GM12891 (cell line): ENCODE measurements at regions not wholly inside any gene's neighbourhood (a gene's known extent, or its start where the extent isn't known, plus 50 kb on each side); places are given as distances from the start of the nearest gene placed in this dataset.

ENCODE experiments used
- PAX5 ChIP-seq: IDR thresholded peaks from 2 replicates; pipeline ENCODE4 v1.6.1; 2011; ENCODE audit warnings: low read length, moderate library complexity, mild to moderate bottlenecking; ENCODE audit not compliant: insufficient read depth, severe bottlenecking
- POLR2A ChIP-seq: IDR thresholded peaks from 2 replicates; pipeline ENCODE4 v1.6.1; 2011; ENCODE audit warnings: low read depth, low read length, control low read depth
- POLR2AphosphoS5 ChIP-seq: IDR thresholded peaks from 2 replicates; pipeline ENCODE4 v1.6.1; 2011; ENCODE audit warnings: low read depth, low read length, control low read depth
- POU2F2 ChIP-seq: IDR thresholded peaks from 2 replicates; pipeline ENCODE4 v1.6.1; 2011; ENCODE audit warnings: low read depth, mild to moderate bottlenecking, control low read depth, low read length, moderate library complexity
- TAF1 ChIP-seq: IDR thresholded peaks from 2 replicates; pipeline ENCODE4 v1.6.1; 2011; ENCODE audit warnings: low read depth, low read length, control low read depth

DNA sequence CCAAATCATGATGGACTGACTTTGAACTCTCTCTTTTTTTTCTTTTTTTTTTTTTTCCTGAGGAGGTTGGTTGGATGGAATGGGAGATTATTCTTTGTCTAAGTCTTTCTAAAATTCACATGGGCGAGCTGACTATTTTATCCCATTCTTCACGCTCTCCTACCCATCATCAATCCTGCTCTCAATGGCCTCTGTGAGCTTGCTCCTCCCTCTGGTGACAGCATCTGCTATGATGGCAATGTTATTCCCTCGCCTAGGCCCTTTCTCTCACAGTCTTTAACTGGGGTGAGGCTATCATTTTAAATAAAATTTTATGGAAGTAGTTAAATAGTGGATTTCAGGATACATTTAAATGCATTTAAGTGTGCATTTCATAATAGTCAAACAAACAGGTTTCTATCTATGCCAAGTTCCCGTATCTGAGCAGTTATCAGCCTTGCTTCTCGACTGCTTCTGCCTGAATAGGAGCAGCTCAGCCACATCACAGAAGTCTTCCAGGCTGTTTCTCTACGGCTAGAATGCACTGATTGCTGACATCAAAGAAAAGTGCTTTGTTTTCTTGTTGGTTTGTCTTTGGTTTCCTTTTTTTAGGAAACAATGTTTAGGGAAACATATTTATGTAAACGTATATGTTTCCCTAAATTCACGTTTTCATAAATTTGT lies 2233.8 kb downstream of the MAT2B start:
- TF ChIP-seq POLR2AphosphoS5 (no peak), TAF1 (no peak), POLR2A (no peak), PAX5 (no peak), POU2F2 (no peak)
